MCF 10A (cell line): ENCODE measurements at regions not wholly inside any gene's neighbourhood (a gene's known extent, or its start where the extent isn't known, plus 50 kb on each side); places are given as distances from the start of the nearest gene placed in this dataset.
A peak's percentile ranks its signal among the peaks of the same experiment; 100 is the strongest.

Experiments used
- BruUV-seq: library from RNA; stranded (reverse); fragments of 400-500 nt; replicated peaks from 2 replicates; lab custom pipeline; 2021; lab: Mats Ljungman, UMichigan
- CTCF ChIA-PET: fragments of 300-600 bp; sonication (Branson Sonifier 250); formaldehyde crosslinking; extraction: SDS; loops from one replicate; lab custom pipeline; 2021; ENCODE audit warnings: antibody characterized with exemption, inconsistent platforms; lab: Yijun Ruan, JAX
- POLR2A ChIA-PET: fragments of 300-600, 350-650 bp; sonication (Branson Sonifier 250); formaldehyde crosslinking; extraction: SDS; loops from one replicate; lab custom pipeline; 2020; ENCODE audit warnings: antibody characterized with exemption, inconsistent platforms; lab: Yijun Ruan, JAX
- DNase-seq: peaks from one replicate; pipeline ENCODE4 v3.0.0-alpha.2; 2018; ENCODE audit not compliant: unreplicated experiment
- H3K27ac Mint-ChIP-seq: one replicate; pipeline ENCODE4 v1.8.0; 2022; ENCODE audit warnings: mild to moderate bottlenecking, low read depth, mixed read lengths; ENCODE audit not compliant: unreplicated experiment
- H3K27me3 Mint-ChIP-seq: one replicate; pipeline ENCODE4 v1.8.0; 2022; ENCODE audit warnings: mixed read lengths; ENCODE audit not compliant: insufficient read depth, unreplicated experiment
- H3K36me3 Mint-ChIP-seq: one replicate; pipeline ENCODE4 v1.8.0; 2022; ENCODE audit warnings: mild to moderate bottlenecking, moderate library complexity, mixed read lengths; ENCODE audit not compliant: insufficient read depth, unreplicated experiment
- H3K4me1 Mint-ChIP-seq: one replicate; pipeline ENCODE4 v1.8.0; 2022; ENCODE audit warnings: mixed read lengths; ENCODE audit not compliant: insufficient read depth, unreplicated experiment
- H3K4me3 Mint-ChIP-seq: one replicate; pipeline ENCODE4 v1.8.0; 2022; ENCODE audit warnings: mild to moderate bottlenecking, moderate library complexity, mixed read lengths; ENCODE audit not compliant: unreplicated experiment
- H3K9me3 Mint-ChIP-seq: one replicate; pipeline ENCODE4 v1.8.0; 2022; ENCODE audit warnings: mixed read lengths; ENCODE audit not compliant: unreplicated experiment
- intact Hi-C: fragments of 100-400 bp; cut with micrococcal nuclease; formaldehyde crosslinking; loops from 2 replicates; pipeline ENCODE4 v1.14.1; 2022
- TF ChIP-seq, protein P1 (sequence below): fragments of 200-600 bp; IDR thresholded peaks from one replicate; pipeline ENCODE4 v1.8.0; 2022; ENCODE audit warnings: antibody characterized with exemption, mild to moderate bottlenecking; ENCODE audit not compliant: unreplicated experiment

DNA sequence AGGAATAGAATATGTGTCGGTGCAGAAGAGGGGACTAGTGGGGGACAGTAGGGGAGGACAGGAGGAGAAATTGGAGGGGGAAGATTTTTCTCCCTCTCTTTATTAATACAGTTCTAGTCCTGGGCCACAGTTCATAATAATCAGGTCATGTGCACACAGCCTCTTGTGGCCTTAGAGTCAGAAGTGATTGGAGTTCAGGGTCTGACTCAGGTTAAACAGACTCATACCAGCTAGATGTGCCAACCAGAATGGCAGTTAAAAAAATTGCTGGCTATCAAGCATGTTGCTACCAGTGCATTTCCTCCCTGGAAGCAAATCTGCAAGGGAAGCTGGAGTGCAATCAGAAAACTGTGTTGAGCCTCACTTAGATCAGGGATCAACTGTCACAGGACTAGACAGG is 132.7 kb upstream of the MAP1B start:
- peaks cover 3% of the 10 kb centered on the region for H3K27me3 Mint-ChIP-seq
- ChIA-PET POLR2A (interaction anchor here (0.9 kb wide), 1 partner anchor 21 kb away, joined by 3 read pairs; no protein-coding TSS in a partner anchor), CTCF (no interaction called here)
- intact Hi-C loops = no loop called here
- H3K36me3 Mint-ChIP-seq = no peaks in the 10 kb centered on the region
- TF ChIP-seq, protein P1, sequence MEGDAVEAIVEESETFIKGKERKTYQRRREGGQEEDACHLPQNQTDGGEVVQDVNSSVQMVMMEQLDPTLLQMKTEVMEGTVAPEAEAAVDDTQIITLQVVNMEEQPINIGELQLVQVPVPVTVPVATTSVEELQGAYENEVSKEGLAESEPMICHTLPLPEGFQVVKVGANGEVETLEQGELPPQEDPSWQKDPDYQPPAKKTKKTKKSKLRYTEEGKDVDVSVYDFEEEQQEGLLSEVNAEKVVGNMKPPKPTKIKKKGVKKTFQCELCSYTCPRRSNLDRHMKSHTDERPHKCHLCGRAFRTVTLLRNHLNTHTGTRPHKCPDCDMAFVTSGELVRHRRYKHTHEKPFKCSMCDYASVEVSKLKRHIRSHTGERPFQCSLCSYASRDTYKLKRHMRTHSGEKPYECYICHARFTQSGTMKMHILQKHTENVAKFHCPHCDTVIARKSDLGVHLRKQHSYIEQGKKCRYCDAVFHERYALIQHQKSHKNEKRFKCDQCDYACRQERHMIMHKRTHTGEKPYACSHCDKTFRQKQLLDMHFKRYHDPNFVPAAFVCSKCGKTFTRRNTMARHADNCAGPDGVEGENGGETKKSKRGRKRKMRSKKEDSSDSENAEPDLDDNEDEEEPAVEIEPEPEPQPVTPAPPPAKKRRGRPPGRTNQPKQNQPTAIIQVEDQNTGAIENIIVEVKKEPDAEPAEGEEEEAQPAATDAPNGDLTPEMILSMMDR = no peak
- H3K4me3 Mint-ChIP-seq = no peak overlapping the region
- no TSS peak for BruUV-seq
- H3K27ac Mint-ChIP-seq = no peak overlapping the region
- peak; percentile 18 for DNase-seq
- no peaks in the 10 kb centered on the region for H3K4me1 Mint-ChIP-seq
- H3K9me3 Mint-ChIP-seq = no peaks in the 10 kb centered on the region

DNA sequence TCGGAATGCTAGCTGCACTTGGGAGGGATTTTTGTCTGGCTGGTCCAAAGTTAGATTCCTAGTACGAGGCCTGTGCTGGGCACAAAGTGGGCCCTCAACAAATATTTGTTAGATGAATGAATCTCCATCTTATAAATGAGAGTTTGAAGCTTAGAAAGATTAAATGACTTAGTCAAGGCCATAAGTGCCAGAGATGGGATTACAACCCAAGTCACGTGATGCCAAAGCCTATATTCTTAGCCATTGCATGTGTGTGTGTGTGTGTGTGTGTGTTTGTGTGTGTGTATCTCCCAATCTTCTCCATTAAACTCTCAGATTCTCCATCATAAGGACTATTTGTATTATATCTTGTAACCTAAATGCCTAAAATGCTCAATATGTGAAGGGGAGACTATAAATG is 130.8 kb upstream of the MAP1B start:
- no peak for DNase-seq
- H3K27ac Mint-ChIP-seq = no peak overlapping the region
- H3K9me3 Mint-ChIP-seq = no peaks in the 10 kb centered on the region
- H3K4me3 Mint-ChIP-seq = no peak overlapping the region
- no peaks in the 10 kb centered on the region for H3K4me1 Mint-ChIP-seq
- intact Hi-C loops = no loop called here
- H3K36me3 Mint-ChIP-seq = no peaks in the 10 kb centered on the region
- ChIA-PET POLR2A (interaction anchor here (0.7 kb wide), 1 partner anchor 757 kb away, joined by 3 read pairs; no protein-coding TSS in a partner anchor), CTCF (no interaction called here)
- TF ChIP-seq, protein P1 = no peak
- BruUV-seq = no TSS peak
- no peaks in the 10 kb centered on the region for H3K27me3 Mint-ChIP-seq

DNA sequence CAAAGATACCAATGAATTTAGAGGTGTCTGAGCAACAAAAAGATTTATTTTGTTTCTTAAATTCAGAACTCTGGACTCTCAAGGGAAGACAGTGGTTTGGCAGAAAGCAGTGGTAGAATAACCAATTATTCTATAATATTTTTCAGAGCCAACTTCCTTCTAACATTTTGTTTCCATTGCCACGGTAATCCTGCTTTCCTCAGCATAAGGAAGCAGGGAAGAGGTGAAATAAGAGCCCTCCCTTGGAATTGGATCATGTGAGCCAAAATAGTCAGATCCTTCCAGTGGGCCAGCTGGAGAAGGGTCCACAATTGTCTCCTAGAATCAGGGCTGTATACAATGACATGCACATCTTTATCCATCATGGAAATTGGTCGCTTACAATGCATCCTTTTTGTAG is 130.0 kb upstream of the MAP1B start:
- no peak for DNase-seq
- intact Hi-C loops = no loop called here
- H3K9me3 Mint-ChIP-seq = peaks cover 5% of the 10 kb centered on the region
- ChIA-PET CTCF (no interaction called here), POLR2A (no interaction called here)
- no peak overlapping the region for H3K27ac Mint-ChIP-seq
- TF ChIP-seq, protein P1 = no peak
- no peaks in the 10 kb centered on the region for H3K4me1 Mint-ChIP-seq
- no TSS peak for BruUV-seq
- no peaks in the 10 kb centered on the region for H3K27me3 Mint-ChIP-seq
- peaks cover 2% of the 10 kb centered on the region for H3K36me3 Mint-ChIP-seq
- H3K4me3 Mint-ChIP-seq = no peak overlapping the region

DNA sequence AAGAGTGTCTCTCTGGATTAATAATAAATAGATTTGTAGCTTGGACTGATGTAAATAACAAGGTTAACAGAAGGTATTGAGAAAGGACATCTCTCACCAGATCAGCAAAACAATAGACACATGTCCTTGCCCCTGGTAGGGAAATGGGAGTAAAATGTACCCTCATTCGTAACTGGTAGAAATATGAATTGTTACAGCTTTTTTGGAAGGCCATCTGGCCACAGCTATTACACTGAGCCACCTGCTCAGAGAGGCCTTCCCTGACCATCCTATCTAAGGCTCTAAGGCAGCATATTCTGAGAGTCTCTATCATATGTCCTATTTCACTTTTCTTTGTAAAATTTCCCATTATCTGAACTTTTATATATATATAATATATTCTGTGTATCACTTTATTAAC is 129.1 kb upstream of the MAP1B start:
- ChIA-PET CTCF (interaction anchor here (0.6 kb wide), 1 partner anchor 14 kb away, joined by 3 read pairs; no protein-coding TSS in a partner anchor), POLR2A (no interaction called here)
- Mint-ChIP-seq H3K4me3 (no peak overlapping the region), H3K27me3 (no peaks in the 10 kb centered on the region), H3K36me3 (peaks cover 6% of the 10 kb centered on the region), H3K27ac (no peak overlapping the region), H3K9me3 (peaks cover 10% of the 10 kb centered on the region), H3K4me1 (no peaks in the 10 kb centered on the region)
- TF ChIP-seq, protein P1 = no peak
- intact Hi-C loops = no loop called here
- no peak for DNase-seq
- no TSS peak for BruUV-seq
